ENCODE measurements at regions not wholly inside any gene's neighbourhood (a gene's known extent, or its start where the extent isn't known, plus 50 kb on each side); places are given as distances from the start of the nearest gene placed in this dataset.

- Histone ChIP-seq H3K4me3 (no peak overlapping the region), H3K27ac (no peak overlapping the region)
- TF ChIP-seq, protein P1, sequence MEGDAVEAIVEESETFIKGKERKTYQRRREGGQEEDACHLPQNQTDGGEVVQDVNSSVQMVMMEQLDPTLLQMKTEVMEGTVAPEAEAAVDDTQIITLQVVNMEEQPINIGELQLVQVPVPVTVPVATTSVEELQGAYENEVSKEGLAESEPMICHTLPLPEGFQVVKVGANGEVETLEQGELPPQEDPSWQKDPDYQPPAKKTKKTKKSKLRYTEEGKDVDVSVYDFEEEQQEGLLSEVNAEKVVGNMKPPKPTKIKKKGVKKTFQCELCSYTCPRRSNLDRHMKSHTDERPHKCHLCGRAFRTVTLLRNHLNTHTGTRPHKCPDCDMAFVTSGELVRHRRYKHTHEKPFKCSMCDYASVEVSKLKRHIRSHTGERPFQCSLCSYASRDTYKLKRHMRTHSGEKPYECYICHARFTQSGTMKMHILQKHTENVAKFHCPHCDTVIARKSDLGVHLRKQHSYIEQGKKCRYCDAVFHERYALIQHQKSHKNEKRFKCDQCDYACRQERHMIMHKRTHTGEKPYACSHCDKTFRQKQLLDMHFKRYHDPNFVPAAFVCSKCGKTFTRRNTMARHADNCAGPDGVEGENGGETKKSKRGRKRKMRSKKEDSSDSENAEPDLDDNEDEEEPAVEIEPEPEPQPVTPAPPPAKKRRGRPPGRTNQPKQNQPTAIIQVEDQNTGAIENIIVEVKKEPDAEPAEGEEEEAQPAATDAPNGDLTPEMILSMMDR (IDR thresholded peaks at IDR 0.05), result no peak
- DNase-seq (ENCODE audit: low spot score), result no peak
Measured at GRCh38 chr5:2586016-2586715, 165.3 kb downstream of the IRX2 start.

- no peak overlapping the region for H3K27ac ChIP-seq
- DNase-seq (ENCODE audit: low spot score), result no peak
- TF ChIP-seq, protein P1 (IDR thresholded peaks at IDR 0.05), result no peak
- H3K4me3 ChIP-seq, result no peak overlapping the region
Measured at GRCh38 chr5:2584579-2585269, 166.8 kb downstream of the IRX2 start.

DNA sequence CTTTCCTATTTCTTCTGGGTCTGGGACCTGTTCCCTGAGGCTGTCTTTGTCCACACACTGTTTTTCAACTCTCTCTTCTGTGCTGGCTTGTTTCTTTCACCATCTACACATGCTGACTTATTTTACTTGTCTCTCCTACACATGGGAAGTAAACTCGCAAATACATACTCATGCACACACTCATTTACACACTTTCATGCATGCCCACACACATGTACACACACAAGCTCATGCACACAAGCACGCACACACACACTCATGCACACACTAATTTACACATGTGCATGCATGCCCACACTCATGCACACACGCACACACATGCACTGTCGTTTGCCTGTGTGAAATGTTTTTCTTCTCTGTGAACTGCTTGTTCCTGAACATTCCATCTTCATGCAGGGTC, 169.0 kb downstream of the IRX2 start:
- H3K4me3 ChIP-seq, result no peak overlapping the region
- no peak for DNase-seq (ENCODE audit: low spot score)
- TF ChIP-seq, protein P1 (IDR thresholded peaks at IDR 0.05), result no peak
- H3K27ac ChIP-seq, result no peak overlapping the region

GRCh38 chr5:2582106-2582505, 169.4 kb downstream of the IRX2 start:
- no peak overlapping the region for H3K27ac ChIP-seq
- TF ChIP-seq, protein P1 (IDR thresholded peaks at IDR 0.05), result no peak
- H3K4me3 ChIP-seq, result no peak overlapping the region
- DNase-seq (ENCODE audit: low spot score), result no peak

DNA sequence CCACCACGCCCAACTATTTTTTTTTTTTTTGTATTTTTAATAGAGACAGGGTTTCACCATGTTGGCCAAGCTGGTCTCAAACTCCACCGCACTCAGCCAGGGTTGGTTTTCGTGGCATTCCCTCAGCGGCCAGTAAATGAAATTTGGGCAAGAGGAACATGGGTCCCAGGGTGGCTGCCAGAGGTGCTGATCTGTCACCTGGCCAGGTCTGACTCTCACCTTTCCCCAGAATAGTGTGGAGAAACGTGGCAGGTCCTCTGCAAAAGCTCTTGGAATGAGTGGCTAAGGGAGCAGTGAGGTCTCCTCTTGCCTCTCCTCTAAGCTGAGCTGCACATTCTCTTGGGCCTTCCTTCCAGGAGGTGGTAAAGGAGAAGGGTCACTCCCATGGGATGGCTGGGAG, 170.1 kb downstream of the IRX2 start:
- Histone ChIP-seq H3K27ac (no peak overlapping the region), H3K4me3 (no peak overlapping the region)
- DNase-seq (ENCODE audit: low spot score), result no peak
- TF ChIP-seq, protein P1 (IDR thresholded peaks at IDR 0.05), result no peak

- DNase-seq (ENCODE audit: low spot score), result no peak
- Histone ChIP-seq H3K4me3 (no peak overlapping the region), H3K27ac (no peak overlapping the region)
- TF ChIP-seq, protein P1 (IDR thresholded peaks at IDR 0.05), result no peak
Measured at GRCh38 chr5:2579126-2579525, 172.4 kb downstream of the IRX2 start.
